ENCODE measurements at regions not wholly inside any gene's neighbourhood (a gene's known extent, or its start where the extent isn't known, plus 50 kb on each side); places are given as distances from the start of the nearest gene placed in this dataset.

- H3K4me3 ChIP-seq (ENCODE audit: low read depth, low read length) = no peak overlapping the region
- TF ChIP-seq CTCF (IDR thresholded peaks at IDR 0.05; ENCODE audit: low read depth, low read length, missing control alignments) = no peak
- DNase-seq (ENCODE audit: low read depth) = no peak
Observed at GRCh38 chr5:163619273-163619934, 114.0 kb downstream of the MAT2B start.

GRCh38 chr5:163619951-163620350, 114.5 kb downstream of the MAT2B start:
- no peak for DNase-seq (ENCODE audit: low read depth)
- no peak overlapping the region for H3K4me3 ChIP-seq (ENCODE audit: low read depth, low read length)
- no peak for TF ChIP-seq CTCF (IDR thresholded peaks at IDR 0.05; ENCODE audit: low read depth, low read length, missing control alignments)

GRCh38 chr5:163622799-163623198, 117.4 kb downstream of the MAT2B start:
- H3K4me3 ChIP-seq (ENCODE audit: low read depth, low read length) = no peak overlapping the region
- no peak for TF ChIP-seq CTCF (IDR thresholded peaks at IDR 0.05; ENCODE audit: low read depth, low read length, missing control alignments)
- DNase-seq (ENCODE audit: low read depth) = no peak

- no peak overlapping the region for H3K4me3 ChIP-seq (ENCODE audit: low read depth, low read length)
- no peak for DNase-seq (ENCODE audit: low read depth)
- TF ChIP-seq CTCF (IDR thresholded peaks at IDR 0.05; ENCODE audit: low read depth, low read length, missing control alignments) = no peak
Observed at GRCh38 chr5:163623524-163623923, 118.1 kb downstream of the MAT2B start.

- DNase-seq (ENCODE audit: low read depth) = no peak
- no peak overlapping the region for H3K4me3 ChIP-seq (ENCODE audit: low read depth, low read length)
- TF ChIP-seq CTCF (IDR thresholded peaks at IDR 0.05; ENCODE audit: low read depth, low read length, missing control alignments) = no peak
Observed at GRCh38 chr5:163623986-163624385, 118.6 kb downstream of the MAT2B start.

GRCh38 chr5:163624431-163624830, 119.0 kb downstream of the MAT2B start:
- H3K4me3 ChIP-seq (ENCODE audit: low read depth, low read length) = no peak overlapping the region
- DNase-seq (ENCODE audit: low read depth) = no peak
- TF ChIP-seq CTCF (IDR thresholded peaks at IDR 0.05; ENCODE audit: low read depth, low read length, missing control alignments) = no peak

- H3K4me3 ChIP-seq (ENCODE audit: low read depth, low read length) = no peak overlapping the region
- no peak for DNase-seq (ENCODE audit: low read depth)
- no peak for TF ChIP-seq CTCF (IDR thresholded peaks at IDR 0.05; ENCODE audit: low read depth, low read length, missing control alignments)
Observed at GRCh38 chr5:163626904-163627434, 121.5 kb downstream of the MAT2B start.

All from GM12864 (cell line).